Central memory CD8-positive, alpha-beta T cell (primary cell): ENCODE measurements at regions not wholly inside any gene's neighbourhood (a gene's known extent, or its start where the extent isn't known, plus 50 kb on each side); places are given as distances from the start of the nearest gene placed in this dataset.
"Not testable (repeated sequence)": the region's sequence is repeated elsewhere in the genome, so short reads cannot be mapped to it uniquely, and the experiment has no call there.

Experiments
- ATAC-seq: fragments of 150-1000 bp; cut with Tn5 transposase; replicated peaks from 2 replicates; pipeline ENCODE4 v1.10.0; 2022; ENCODE audit warnings: mild to moderate bottlenecking, moderate FRiP score, moderate number of reproducible peaks; ENCODE audit not compliant: poor library complexity, severe bottlenecking; ENCODE audit errors: extremely low read depth
- DNase-seq, 2 donors: peaks; one replicate each; pipeline ENCODE4 v3.0.0; 2021; ENCODE audit warnings: low spot score in 2 of 2
- H3K27ac Mint-ChIP-seq: one replicate; pipeline ENCODE4 v1.8.0; 2022; ENCODE audit warnings: low read depth, mild to moderate bottlenecking, moderate library complexity, mixed read lengths
- H3K27me3 Mint-ChIP-seq: one replicate; pipeline ENCODE4 v1.8.0; 2022; ENCODE audit warnings: mixed read lengths
- H3K36me3 Mint-ChIP-seq: one replicate; pipeline ENCODE4 v1.8.0; 2022; ENCODE audit warnings: mild to moderate bottlenecking, moderate library complexity, mixed read lengths; ENCODE audit not compliant: insufficient read depth
- H3K4me1 Mint-ChIP-seq: one replicate; pipeline ENCODE4 v1.8.0; 2022; ENCODE audit warnings: mixed read lengths
- H3K4me3 Mint-ChIP-seq: one replicate; pipeline ENCODE4 v1.8.0; 2022; ENCODE audit warnings: mild to moderate bottlenecking, moderate library complexity, mixed read lengths
- H3K9me3 Mint-ChIP-seq: one replicate; pipeline ENCODE4 v1.8.0; 2022; ENCODE audit warnings: mixed read lengths

GRCh38 chr6:155798876-155799275, 343.2 kb upstream of the NOX3 start:
- not testable (repeated sequence) for H3K4me3 Mint-ChIP-seq, H3K4me1 Mint-ChIP-seq, ATAC-seq, H3K9me3 Mint-ChIP-seq, H3K36me3 Mint-ChIP-seq, H3K27me3 Mint-ChIP-seq, DNase-seq, H3K27ac Mint-ChIP-seq

GRCh38 chr6:155795173-155795796, 339.6 kb upstream of the NOX3 start:
- Mint-ChIP-seq H3K9me3 (peaks cover 9% of the 10 kb centered on the region), H3K4me1 (no peaks in the 10 kb centered on the region)

GRCh38 chr6:155791891-155792290, 336.3 kb upstream of the NOX3 start:
- Mint-ChIP-seq H3K36me3 (no peaks in the 10 kb centered on the region), H3K27ac (no peak overlapping the region), H3K9me3 (peaks cover 3% of the 10 kb centered on the region), H3K27me3 (no peaks in the 10 kb centered on the region), H3K4me1 (no peaks in the 10 kb centered on the region), H3K4me3 (no peak overlapping the region)
- ATAC-seq, result no peak
- DNase-seq, result no peak

More at GRCh38 chr6:155795173-155795796, 339.6 kb upstream of the NOX3 start:
- ATAC-seq, result no peak
- Mint-ChIP-seq H3K4me3 (no peak overlapping the region), H3K27ac (no peak overlapping the region), H3K27me3 (no peaks in the 10 kb centered on the region), H3K36me3 (no peaks in the 10 kb centered on the region)
- DNase-seq, result no peak

- ATAC-seq, result no peak
- Mint-ChIP-seq H3K36me3 (no peaks in the 10 kb centered on the region), H3K9me3 (peaks cover 6% of the 10 kb centered on the region), H3K27ac (no peak overlapping the region), H3K27me3 (no peaks in the 10 kb centered on the region), H3K4me1 (no peaks in the 10 kb centered on the region), H3K4me3 (no peak overlapping the region)
- no peak for DNase-seq
Measured at GRCh38 chr6:155791186-155791585, 335.5 kb upstream of the NOX3 start.

- no peaks in the 10 kb centered on the region for H3K4me1 Mint-ChIP-seq
- no peak overlapping the region for H3K27ac Mint-ChIP-seq
- H3K4me3 Mint-ChIP-seq, result no peak overlapping the region
- H3K9me3 Mint-ChIP-seq, result peaks cover 6% of the 10 kb centered on the region
- no peaks in the 10 kb centered on the region for H3K27me3 Mint-ChIP-seq
- no peaks in the 10 kb centered on the region for H3K36me3 Mint-ChIP-seq
- ATAC-seq, result no peak
- DNase-seq, result no peak
Measured at GRCh38 chr6:155787168-155787567, 331.5 kb upstream of the NOX3 start.

GRCh38 chr6:155786528-155786927, 330.9 kb upstream of the NOX3 start:
- DNase-seq (no peak), ATAC-seq (no peak)
- Mint-ChIP-seq H3K27me3 (no peaks in the 10 kb centered on the region), H3K4me1 (no peaks in the 10 kb centered on the region), H3K27ac (no peak overlapping the region), H3K9me3 (peaks cover 6% of the 10 kb centered on the region), H3K36me3 (no peaks in the 10 kb centered on the region), H3K4me3 (no peak overlapping the region)

- no peak overlapping the region for H3K4me3 Mint-ChIP-seq
- no peaks in the 10 kb centered on the region for H3K4me1 Mint-ChIP-seq
- H3K27me3 Mint-ChIP-seq, result no peaks in the 10 kb centered on the region
- peaks cover 6% of the 10 kb centered on the region for H3K9me3 Mint-ChIP-seq
- ATAC-seq (no peak), DNase-seq (no peak)
- H3K27ac Mint-ChIP-seq, result no peak overlapping the region
- H3K36me3 Mint-ChIP-seq, result no peaks in the 10 kb centered on the region
Measured at GRCh38 chr6:155782739-155783459, 327.3 kb upstream of the NOX3 start.

GRCh38 chr6:155782320-155782731, 326.7 kb upstream of the NOX3 start:
- peaks cover 6% of the 10 kb centered on the region for H3K9me3 Mint-ChIP-seq
- no peak overlapping the region for H3K27ac Mint-ChIP-seq
- no peak for DNase-seq
- H3K27me3 Mint-ChIP-seq, result no peaks in the 10 kb centered on the region
- no peak overlapping the region for H3K4me3 Mint-ChIP-seq
- no peak for ATAC-seq
- no peaks in the 10 kb centered on the region for H3K4me1 Mint-ChIP-seq
- H3K36me3 Mint-ChIP-seq, result no peaks in the 10 kb centered on the region

- H3K27ac Mint-ChIP-seq, result no peak overlapping the region
- no peaks in the 10 kb centered on the region for H3K9me3 Mint-ChIP-seq
- H3K4me1 Mint-ChIP-seq, result no peaks in the 10 kb centered on the region
- DNase-seq (no peak), ATAC-seq (no peak)
- H3K36me3 Mint-ChIP-seq, result no peaks in the 10 kb centered on the region
- H3K27me3 Mint-ChIP-seq, result no peaks in the 10 kb centered on the region
- H3K4me3 Mint-ChIP-seq, result no peak overlapping the region
Measured at GRCh38 chr6:155779456-155779855, 323.8 kb upstream of the NOX3 start.

- Mint-ChIP-seq H3K9me3 (no peaks in the 10 kb centered on the region), H3K27ac (no peak overlapping the region), H3K4me1 (no peaks in the 10 kb centered on the region), H3K27me3 (no peaks in the 10 kb centered on the region), H3K4me3 (no peak overlapping the region), H3K36me3 (no peaks in the 10 kb centered on the region)
- DNase-seq (no peak), ATAC-seq (no peak)
Measured at GRCh38 chr6:155778336-155778735, 322.7 kb upstream of the NOX3 start.

GRCh38 chr6:155771822-155772221, 316.2 kb upstream of the NOX3 start:
- H3K4me3 Mint-ChIP-seq, result no peak overlapping the region
- H3K27ac Mint-ChIP-seq, result no peak overlapping the region
- no peaks in the 10 kb centered on the region for H3K27me3 Mint-ChIP-seq
- H3K9me3 Mint-ChIP-seq, result peaks cover 15% of the 10 kb centered on the region
- H3K4me1 Mint-ChIP-seq, result no peaks in the 10 kb centered on the region
- DNase-seq (no peak), ATAC-seq (no peak)
- no peaks in the 10 kb centered on the region for H3K36me3 Mint-ChIP-seq

- no peak overlapping the region for H3K4me3 Mint-ChIP-seq
- no peak overlapping the region for H3K27ac Mint-ChIP-seq
- DNase-seq (no peak), ATAC-seq (no peak)
- H3K27me3 Mint-ChIP-seq, result no peaks in the 10 kb centered on the region
- no peaks in the 10 kb centered on the region for H3K4me1 Mint-ChIP-seq
- peaks cover 15% of the 10 kb centered on the region for H3K9me3 Mint-ChIP-seq
- no peaks in the 10 kb centered on the region for H3K36me3 Mint-ChIP-seq
Measured at GRCh38 chr6:155770856-155771255, 315.2 kb upstream of the NOX3 start.

GRCh38 chr6:155770313-155770712, 314.7 kb upstream of the NOX3 start:
- H3K27ac Mint-ChIP-seq, result no peak overlapping the region
- no peaks in the 10 kb centered on the region for H3K27me3 Mint-ChIP-seq
- no peaks in the 10 kb centered on the region for H3K4me1 Mint-ChIP-seq
- H3K4me3 Mint-ChIP-seq, result no peak overlapping the region
- DNase-seq, result no peak
- H3K36me3 Mint-ChIP-seq, result no peaks in the 10 kb centered on the region
- peaks cover 15% of the 10 kb centered on the region for H3K9me3 Mint-ChIP-seq
- no peak for ATAC-seq
